Umbilical cord (tissue), 1 donor: ENCODE measurements at regions not wholly inside any gene's neighbourhood (a gene's known extent, or its start where the extent isn't known, plus 50 kb on each side); places are given as distances from the start of the nearest gene placed in this dataset.
A peak's percentile ranks its signal among the peaks of the same experiment; 100 is the strongest.

Experiments
- DNase-seq: peaks from one replicate; pipeline ENCODE4 v3.0.0-alpha.2; 2015; ENCODE audit warnings: low spot score

DNA sequence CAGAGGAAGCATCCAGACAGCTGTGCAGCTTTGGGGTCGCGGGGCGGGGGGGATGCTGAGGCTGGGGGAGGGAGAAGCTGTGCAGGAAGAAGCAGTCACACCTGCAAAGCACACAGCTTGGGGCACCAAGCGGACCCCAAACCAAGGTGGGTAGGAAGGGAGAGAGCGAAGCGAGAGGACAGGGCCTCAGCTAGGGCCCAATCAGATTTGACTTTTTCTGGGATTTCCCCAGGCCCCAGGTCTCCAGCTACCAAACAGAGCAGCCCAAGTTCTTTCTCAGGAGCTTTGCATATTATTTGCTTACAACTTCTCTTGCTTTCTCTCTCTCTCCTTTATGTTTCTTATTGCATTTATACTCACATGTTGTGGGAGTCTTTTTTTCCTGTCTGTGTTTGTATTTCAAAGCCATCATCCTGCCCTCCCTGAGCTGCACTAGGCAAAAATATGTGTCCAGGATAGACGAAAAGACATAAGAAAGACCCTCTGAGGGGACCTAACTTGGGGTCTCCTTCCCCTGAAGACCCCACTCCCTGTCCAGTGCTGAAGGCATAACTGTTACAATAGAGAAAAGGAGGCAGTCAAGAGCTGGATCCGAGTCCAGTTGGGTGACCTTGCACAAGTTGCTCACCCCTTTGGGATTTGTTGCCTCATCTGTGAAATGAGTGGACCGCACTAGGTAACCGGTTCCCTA, 50.6 kb upstream of the SMNDC1 start:
- DNase-seq = no peak

GRCh38 chr10:110355922-110356627, 51.4 kb upstream of the SMNDC1 start:
- no peak for DNase-seq

GRCh38 chr10:110356628-110357245, 52.0 kb upstream of the SMNDC1 start:
- DNase-seq = no peak

DNA sequence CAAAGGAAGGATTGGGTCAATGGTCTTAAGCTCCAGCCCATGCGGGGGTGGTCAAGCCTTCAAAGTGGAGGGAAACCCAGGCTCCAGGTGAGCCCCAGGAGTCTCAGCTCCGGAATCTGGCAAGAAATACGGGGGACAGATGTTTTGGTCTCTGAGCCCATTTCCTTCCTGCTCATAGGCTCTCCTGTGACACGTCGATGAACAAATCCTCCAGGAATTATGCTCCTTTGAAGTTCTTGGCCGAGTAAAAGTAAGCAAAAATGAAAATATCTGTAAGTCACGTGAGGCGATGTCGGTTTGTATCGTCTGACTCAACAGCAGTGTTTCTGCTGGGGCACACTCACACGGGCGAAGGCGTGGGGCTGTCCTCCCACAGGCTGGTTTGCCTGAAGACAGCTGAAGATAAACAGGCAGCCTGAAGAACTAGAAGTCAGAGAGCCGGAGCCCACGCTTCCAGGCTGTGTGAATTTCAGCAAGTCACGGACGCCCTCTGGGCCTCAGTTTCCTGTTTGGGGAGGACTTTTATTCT, 52.6 kb upstream of the SMNDC1 start:
- peak; percentile 86 for DNase-seq

DNA sequence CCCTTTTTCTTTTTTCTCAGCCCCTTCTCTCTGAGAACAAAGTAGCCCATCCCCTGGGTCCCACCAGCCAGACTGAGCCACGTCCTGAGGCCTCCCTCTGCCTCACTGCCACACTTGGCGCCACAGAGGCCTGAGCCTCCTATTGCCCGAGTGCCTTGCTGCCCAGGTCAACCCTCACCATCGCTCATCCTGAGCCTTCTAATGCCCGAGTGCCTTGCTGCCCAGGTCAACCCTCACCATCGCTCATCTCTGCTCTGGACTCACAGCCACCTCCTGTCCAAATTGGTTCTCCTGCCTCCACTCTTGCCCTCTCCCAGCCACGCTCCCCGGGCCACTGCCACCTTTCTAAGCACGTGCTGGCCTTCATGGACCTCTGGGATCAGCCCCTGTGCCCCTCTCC, 53.2 kb upstream of the SMNDC1 start:
- DNase-seq = no peak

DNA sequence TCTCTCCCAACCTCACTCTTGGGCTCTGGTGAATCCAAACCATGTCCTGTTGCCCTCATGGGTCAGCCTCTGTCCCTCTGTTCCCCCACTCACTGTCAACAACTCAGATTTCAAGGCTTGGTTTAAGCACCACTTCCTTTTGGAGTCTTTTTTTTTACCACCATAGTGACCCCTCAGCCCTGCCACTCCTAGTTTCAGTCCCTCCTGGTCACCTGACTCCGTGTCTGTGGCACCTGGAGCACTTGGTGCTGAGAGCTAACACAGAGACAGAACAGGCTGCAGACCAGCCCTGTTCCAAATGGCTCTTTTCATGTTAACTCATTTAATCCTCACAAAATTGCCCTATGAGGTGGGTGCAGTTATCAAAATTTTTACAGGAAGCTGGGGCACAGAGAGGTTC, 53.6 kb upstream of the SMNDC1 start:
- DNase-seq = no peak

GRCh38 chr10:110358869-110359629, 54.3 kb upstream of the SMNDC1 start:
- no peak for DNase-seq

DNA sequence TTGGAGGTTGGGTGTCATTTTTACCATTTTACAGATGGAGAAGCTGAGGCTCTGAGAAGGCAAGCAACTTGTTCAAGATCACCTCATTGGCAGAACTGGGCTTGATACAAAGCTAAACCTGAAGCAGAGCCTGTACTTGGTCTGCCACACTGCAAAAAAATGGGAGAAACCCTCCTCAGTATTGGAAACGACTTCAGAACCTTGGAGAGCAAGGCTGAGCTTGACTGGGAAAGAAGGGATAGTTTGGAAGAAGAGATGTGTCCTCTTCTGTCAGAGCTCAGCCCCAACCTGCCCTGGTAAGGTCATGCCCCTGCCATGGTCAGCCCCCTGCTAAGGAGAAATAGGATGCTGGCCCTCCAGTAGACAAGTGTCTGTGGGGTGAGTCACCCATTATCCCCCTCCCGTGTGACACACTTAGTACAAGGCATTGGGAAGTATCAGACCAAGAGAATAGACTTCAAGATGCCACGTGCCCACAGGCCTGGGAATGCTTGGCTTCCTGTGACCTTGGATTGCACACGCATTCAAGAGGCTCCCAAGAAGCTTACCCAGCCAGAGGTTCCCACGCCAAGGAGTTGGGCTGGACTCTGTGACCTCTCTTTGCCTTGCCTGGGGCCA, 56.2 kb upstream of the SMNDC1 start:
- no peak for DNase-seq

GRCh38 chr10:110361800-110362456, 57.2 kb upstream of the SMNDC1 start:
- no peak for DNase-seq

DNA sequence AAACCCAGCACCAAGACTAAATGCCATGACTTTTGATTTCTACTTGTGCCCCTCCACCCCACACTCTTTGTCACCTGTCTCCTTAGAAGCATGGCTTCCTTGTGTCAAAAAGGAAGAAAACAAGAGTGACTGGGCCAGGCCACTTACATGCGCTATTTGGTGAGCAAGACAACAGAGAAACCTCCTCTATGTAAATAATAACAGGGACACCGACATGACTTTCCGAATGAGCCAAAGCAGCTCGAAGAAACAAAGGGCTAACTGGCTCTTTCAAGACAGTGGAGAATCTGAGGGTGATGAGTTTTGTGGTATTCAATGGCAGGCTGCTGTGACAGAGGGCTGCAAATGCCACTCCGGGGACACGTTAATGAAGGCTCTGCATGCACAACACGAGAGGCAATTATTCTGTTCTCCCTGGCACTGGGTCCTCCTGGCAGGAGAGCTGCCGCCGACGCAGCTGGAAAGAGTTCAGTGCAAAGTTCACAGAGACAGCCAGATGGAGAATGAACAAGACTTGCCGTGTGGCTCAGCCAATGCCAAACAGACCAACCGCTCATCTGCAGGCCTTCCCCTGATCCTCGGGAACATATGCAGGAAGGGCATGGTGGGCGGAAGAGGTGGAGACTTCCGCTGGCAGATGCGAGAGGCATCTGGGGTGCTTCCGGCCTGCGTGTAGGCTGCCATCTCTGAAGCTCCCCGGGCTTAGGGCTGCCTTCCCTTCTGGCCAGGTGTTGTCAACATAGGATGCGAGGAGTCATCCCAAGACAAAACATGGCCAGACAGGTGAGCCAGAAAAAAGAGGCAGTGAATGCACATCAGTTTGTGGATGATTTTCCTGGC, 59.1 kb upstream of the SMNDC1 start:
- no peak for DNase-seq

DNA sequence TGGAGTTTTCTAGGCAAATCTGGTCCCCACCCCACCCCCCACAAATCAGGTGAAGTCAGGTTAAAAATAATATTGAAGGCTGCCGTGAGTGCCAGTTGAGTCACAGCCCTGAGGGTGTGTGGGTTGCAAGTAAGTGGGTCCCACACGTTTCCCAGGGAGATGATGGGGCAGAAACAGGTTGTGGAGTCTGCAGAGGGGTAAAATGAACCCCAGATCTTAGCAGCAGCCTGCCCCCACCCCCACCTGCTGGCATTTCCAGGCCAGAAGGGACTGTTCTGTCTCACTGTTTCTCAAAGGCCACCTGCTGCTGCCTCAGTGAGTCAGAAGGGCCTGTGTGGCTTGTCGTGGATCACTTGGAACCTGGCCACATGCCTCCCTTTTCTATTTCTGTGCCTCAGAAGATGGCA, 59.8 kb upstream of the SMNDC1 start:
- no peak for DNase-seq

DNA sequence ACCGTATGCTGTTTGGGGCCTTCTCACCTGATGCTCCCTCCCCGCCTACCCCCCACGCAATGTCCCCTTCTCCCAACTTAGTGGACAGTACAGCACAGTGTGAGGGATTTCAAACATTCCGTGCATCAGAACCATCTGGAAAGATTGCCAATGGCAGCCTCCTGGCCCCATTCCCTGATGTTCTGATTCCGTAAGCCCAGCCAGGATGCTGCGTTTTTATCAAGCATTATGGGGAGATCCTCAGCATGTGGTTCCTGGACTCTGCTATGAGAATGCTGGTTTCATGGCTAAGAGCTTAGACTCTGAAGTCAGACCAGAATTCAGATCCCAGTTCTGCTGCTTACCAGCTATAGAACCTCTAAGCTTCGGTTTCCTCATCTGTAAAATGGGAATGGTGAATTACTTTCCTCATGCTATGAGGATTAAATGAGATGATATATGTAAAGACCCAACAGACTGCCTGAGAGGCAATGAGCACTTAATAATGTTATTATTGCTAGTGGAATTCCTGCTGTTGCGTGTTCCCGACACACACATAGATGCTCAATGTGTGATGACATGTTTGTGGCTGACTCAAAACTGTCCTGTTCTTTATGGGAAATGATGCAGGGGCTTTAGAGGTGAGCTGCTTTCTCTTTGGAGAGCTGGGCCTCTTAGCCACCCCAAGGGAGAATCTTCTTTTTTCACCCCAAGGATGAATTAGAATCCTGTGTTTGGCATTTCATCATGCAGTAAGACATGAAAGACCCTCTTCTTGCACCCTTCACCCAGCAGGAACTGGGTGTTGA, 60.8 kb upstream of the SMNDC1 start:
- no peak for DNase-seq

DNA sequence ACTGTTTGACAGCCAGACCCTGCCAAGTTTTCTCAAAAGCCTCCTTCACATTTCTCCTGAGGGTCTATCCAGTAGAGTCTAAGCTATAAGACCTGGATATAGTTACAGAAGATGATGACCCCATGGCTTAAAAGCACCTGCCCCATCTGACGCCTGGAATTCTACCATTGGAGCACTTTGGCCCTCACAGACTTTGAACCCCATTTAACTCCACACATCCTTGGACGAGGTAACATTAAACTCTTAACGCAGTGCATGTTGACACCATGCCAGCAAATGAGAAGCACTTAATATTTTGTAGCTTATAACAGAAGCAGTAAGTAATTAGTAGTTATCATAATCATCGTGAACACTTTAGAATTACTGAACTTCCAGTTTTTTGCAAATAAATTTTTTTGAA, 61.9 kb upstream of the SMNDC1 start:
- DNase-seq = no peak

- DNase-seq = no peak
These were observed 63.3 kb upstream of the SMNDC1 start for GRCh38 chr10:110368002-110368401.

- DNase-seq = no peak
These were observed 63.8 kb upstream of the SMNDC1 start for GRCh38 chr10:110368556-110368955.

GRCh38 chr10:110370006-110370405, 65.3 kb upstream of the SMNDC1 start:
- DNase-seq = no peak

GRCh38 chr10:110372656-110373055, 67.9 kb upstream of the SMNDC1 start:
- DNase-seq = no peak

DNA sequence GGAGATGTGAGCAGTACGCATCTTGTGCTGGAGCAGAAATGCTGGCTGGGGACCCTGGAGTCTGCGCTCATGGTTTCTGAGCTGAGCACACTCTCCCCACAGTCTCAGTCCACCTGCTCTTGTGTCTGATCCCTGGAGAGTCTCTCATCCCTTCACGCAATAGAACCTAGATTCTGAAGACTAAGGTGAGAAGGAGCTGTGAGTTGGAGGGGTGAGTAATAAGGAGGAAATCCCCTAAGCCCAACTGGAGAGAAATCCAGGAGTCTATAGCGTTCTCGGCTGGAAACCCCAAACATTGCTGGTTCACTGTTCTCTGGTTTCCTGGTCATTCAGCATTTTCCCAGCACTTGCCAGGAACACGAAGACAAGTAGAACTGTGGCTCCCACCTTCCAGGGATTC, 68.3 kb upstream of the SMNDC1 start:
- no peak for DNase-seq
